ENCODE measurements at regions not wholly inside any gene's neighbourhood (a gene's known extent, or its start where the extent isn't known, plus 50 kb on each side); places are given as distances from the start of the nearest gene placed in this dataset.

GRCh38 chr4:133866328-133866699, 335.3 kb downstream of the PABPC4L start:
- ATAC-seq: no peak
- no peaks in the 10 kb centered on the region for H3K27me3 Mint-ChIP-seq
- no peaks in the 10 kb centered on the region for H3K9me3 Mint-ChIP-seq
- no peaks in the 10 kb centered on the region for H3K4me1 Mint-ChIP-seq
- H3K27ac Mint-ChIP-seq: no peak overlapping the region
- H3K4me3 Mint-ChIP-seq: no peak overlapping the region
- no peaks in the 10 kb centered on the region for H3K36me3 Mint-ChIP-seq

- H3K4me1 Mint-ChIP-seq: no peaks in the 10 kb centered on the region
- H3K27ac Mint-ChIP-seq: no peak overlapping the region
- no peaks in the 10 kb centered on the region for H3K9me3 Mint-ChIP-seq
- H3K36me3 Mint-ChIP-seq: no peaks in the 10 kb centered on the region
- ATAC-seq: no peak
- H3K27me3 Mint-ChIP-seq: no peaks in the 10 kb centered on the region
- H3K4me3 Mint-ChIP-seq: no peak overlapping the region
Observed at GRCh38 chr4:133865612-133866327, 335.8 kb downstream of the PABPC4L start.

GRCh38 chr4:133863153-133863552, 338.4 kb downstream of the PABPC4L start:
- H3K27me3 Mint-ChIP-seq: no peaks in the 10 kb centered on the region
- no peaks in the 10 kb centered on the region for H3K36me3 Mint-ChIP-seq
- no peaks in the 10 kb centered on the region for H3K4me1 Mint-ChIP-seq
- no peak overlapping the region for H3K27ac Mint-ChIP-seq
- H3K9me3 Mint-ChIP-seq: no peaks in the 10 kb centered on the region
- H3K4me3 Mint-ChIP-seq: no peak overlapping the region
- ATAC-seq: no peak

- H3K4me1 Mint-ChIP-seq: no peaks in the 10 kb centered on the region
- no peaks in the 10 kb centered on the region for H3K9me3 Mint-ChIP-seq
- H3K27ac Mint-ChIP-seq: no peak overlapping the region
- no peak for ATAC-seq
- H3K4me3 Mint-ChIP-seq: no peak overlapping the region
- no peaks in the 10 kb centered on the region for H3K36me3 Mint-ChIP-seq
- H3K27me3 Mint-ChIP-seq: no peaks in the 10 kb centered on the region
Observed at GRCh38 chr4:133856731-133857355, 344.7 kb downstream of the PABPC4L start.

- Mint-ChIP-seq H3K27ac (no peak overlapping the region), H3K27me3 (no peaks in the 10 kb centered on the region), H3K4me3 (no peak overlapping the region), H3K9me3 (no peaks in the 10 kb centered on the region), H3K4me1 (no peaks in the 10 kb centered on the region), H3K36me3 (no peaks in the 10 kb centered on the region)
- no peak for ATAC-seq
Observed at GRCh38 chr4:133855001-133855400, 346.6 kb downstream of the PABPC4L start.

- Mint-ChIP-seq H3K4me1 (no peaks in the 10 kb centered on the region), H3K27me3 (no peaks in the 10 kb centered on the region), H3K27ac (no peak overlapping the region), H3K36me3 (no peaks in the 10 kb centered on the region), H3K9me3 (peaks cover 15% of the 10 kb centered on the region), H3K4me3 (no peak overlapping the region)
- no peak for ATAC-seq
Observed at GRCh38 chr4:133839326-133839725, 362.3 kb downstream of the PABPC4L start.

GRCh38 chr4:133823177-133823576, 378.4 kb downstream of the PABPC4L start:
- Mint-ChIP-seq H3K36me3 (no peaks in the 10 kb centered on the region), H3K4me1 (no peaks in the 10 kb centered on the region), H3K27ac (no peak overlapping the region), H3K9me3 (peaks cover 4% of the 10 kb centered on the region), H3K27me3 (no peaks in the 10 kb centered on the region), H3K4me3 (no peak overlapping the region)
- ATAC-seq: no peak

- Mint-ChIP-seq H3K4me3 (no peak overlapping the region), H3K27me3 (no peaks in the 10 kb centered on the region), H3K4me1 (no peaks in the 10 kb centered on the region), H3K27ac (no peak overlapping the region), H3K36me3 (no peaks in the 10 kb centered on the region), H3K9me3 (peaks cover 8% of the 10 kb centered on the region)
- no peak for ATAC-seq
Observed at GRCh38 chr4:133812954-133813353, 388.6 kb downstream of the PABPC4L start.

- H3K27ac Mint-ChIP-seq: no peak overlapping the region
- no peak for ATAC-seq
- no peak overlapping the region for H3K4me3 Mint-ChIP-seq
- no peaks in the 10 kb centered on the region for H3K27me3 Mint-ChIP-seq
- H3K36me3 Mint-ChIP-seq: no peaks in the 10 kb centered on the region
- peaks cover 3% of the 10 kb centered on the region for H3K9me3 Mint-ChIP-seq
- no peaks in the 10 kb centered on the region for H3K4me1 Mint-ChIP-seq
Observed at GRCh38 chr4:133812236-133812635, 389.4 kb downstream of the PABPC4L start.

- no peaks in the 10 kb centered on the region for H3K36me3 Mint-ChIP-seq
- ATAC-seq: no peak
- no peak overlapping the region for H3K4me3 Mint-ChIP-seq
- H3K4me1 Mint-ChIP-seq: no peaks in the 10 kb centered on the region
- no peaks in the 10 kb centered on the region for H3K9me3 Mint-ChIP-seq
- H3K27me3 Mint-ChIP-seq: no peaks in the 10 kb centered on the region
- no peak overlapping the region for H3K27ac Mint-ChIP-seq
Observed at GRCh38 chr4:133808151-133808550, 393.4 kb downstream of the PABPC4L start.

- H3K27me3 Mint-ChIP-seq: no peaks in the 10 kb centered on the region
- no peaks in the 10 kb centered on the region for H3K9me3 Mint-ChIP-seq
- no peaks in the 10 kb centered on the region for H3K4me1 Mint-ChIP-seq
- H3K36me3 Mint-ChIP-seq: no peaks in the 10 kb centered on the region
- no peak overlapping the region for H3K4me3 Mint-ChIP-seq
- ATAC-seq: no peak
- no peak overlapping the region for H3K27ac Mint-ChIP-seq
Observed at GRCh38 chr4:133803341-133803740, 398.2 kb downstream of the PABPC4L start.

GRCh38 chr4:133802359-133803140, 399.0 kb downstream of the PABPC4L start:
- Mint-ChIP-seq H3K27ac (no peak overlapping the region), H3K9me3 (no peaks in the 10 kb centered on the region), H3K4me1 (no peaks in the 10 kb centered on the region), H3K4me3 (no peak overlapping the region), H3K36me3 (no peaks in the 10 kb centered on the region), H3K27me3 (no peaks in the 10 kb centered on the region)
- ATAC-seq: no peak

- H3K4me1 Mint-ChIP-seq: no peaks in the 10 kb centered on the region
- no peak for ATAC-seq
- H3K36me3 Mint-ChIP-seq: no peaks in the 10 kb centered on the region
- H3K27me3 Mint-ChIP-seq: no peaks in the 10 kb centered on the region
- H3K9me3 Mint-ChIP-seq: peaks cover 2% of the 10 kb centered on the region
- no peak overlapping the region for H3K4me3 Mint-ChIP-seq
- H3K27ac Mint-ChIP-seq: no peak overlapping the region
Observed at GRCh38 chr4:133801883-133802282, 399.7 kb downstream of the PABPC4L start.

- Mint-ChIP-seq H3K9me3 (peaks cover 5% of the 10 kb centered on the region), H3K27me3 (no peaks in the 10 kb centered on the region), H3K4me1 (no peaks in the 10 kb centered on the region), H3K4me3 (no peak overlapping the region), H3K36me3 (no peaks in the 10 kb centered on the region), H3K27ac (no peak overlapping the region)
- no peak for ATAC-seq
Observed at GRCh38 chr4:133800966-133801365, 400.6 kb downstream of the PABPC4L start.

GRCh38 chr4:133799717-133800315, 401.8 kb downstream of the PABPC4L start:
- H3K27ac Mint-ChIP-seq: no peak overlapping the region
- H3K36me3 Mint-ChIP-seq: no peaks in the 10 kb centered on the region
- no peak for ATAC-seq
- no peaks in the 10 kb centered on the region for H3K27me3 Mint-ChIP-seq
- no peaks in the 10 kb centered on the region for H3K4me1 Mint-ChIP-seq
- H3K4me3 Mint-ChIP-seq: no peak overlapping the region
- peaks cover 5% of the 10 kb centered on the region for H3K9me3 Mint-ChIP-seq
